Fibroblast of pulmonary artery (primary cell): ENCODE measurements at regions not wholly inside any gene's neighbourhood (a gene's known extent, or its start where the extent isn't known, plus 50 kb on each side); places are given as distances from the start of the nearest gene placed in this dataset.
"Not testable (repeated sequence)": the region's sequence is repeated elsewhere in the genome, so short reads cannot be mapped to it uniquely, and the experiment has no call there.

Source experiments
- DNase-seq: peaks from one replicate; pipeline ENCODE4 v3.0.0-alpha.2; 2010; ENCODE audit warnings: low read depth
- H3K4me3 ChIP-seq: replicated peaks from 2 replicates; pipeline ENCODE4 v1.5.1; 2011; ENCODE audit warnings: low read depth, mild to moderate bottlenecking, control low read depth, low read length, moderate library complexity
- CTCF ChIP-seq: IDR thresholded peaks from 2 replicates; pipeline ENCODE4 v1.5.1; 2011; ENCODE audit warnings: mild to moderate bottlenecking, control low read depth, low read length, inconsistent platforms; ENCODE audit errors: missing control alignments

GRCh38 chr17:30709561-30710275, 114.8 kb downstream of the CRLF3 start:
- DNase-seq, result not testable (repeated sequence)
- peak overlapping the region; percentile 74 for H3K4me3 ChIP-seq

GRCh38 chr17:30709096-30709495, 115.4 kb downstream of the CRLF3 start:
- peak; percentile 8 for DNase-seq
- H3K4me3 ChIP-seq, result peak overlapping the region; percentile 74

GRCh38 chr17:30708241-30709078, 116.0 kb downstream of the CRLF3 start:
- peak overlapping the region; percentile 74 for H3K4me3 ChIP-seq
- DNase-seq, result peak; percentile 95

GRCh38 chr17:30707724-30708240, 116.7 kb downstream of the CRLF3 start:
- H3K4me3 ChIP-seq, result peak overlapping the region; percentile 74
- peak; percentile 60 for DNase-seq

GRCh38 chr17:30706461-30707335, 117.8 kb downstream of the CRLF3 start:
- H3K4me3 ChIP-seq, DNase-seq: not testable (repeated sequence)

GRCh38 chr17:30706004-30706403, 118.5 kb downstream of the CRLF3 start:
- H3K4me3 ChIP-seq, DNase-seq: not testable (repeated sequence)

GRCh38 chr17:30701498-30701989, 122.9 kb downstream of the CRLF3 start:
- H3K4me3 ChIP-seq, result no peak overlapping the region
- no peak for TF ChIP-seq CTCF
- no peak for DNase-seq

GRCh38 chr17:30700833-30701232, 123.7 kb downstream of the CRLF3 start:
- DNase-seq, H3K4me3 ChIP-seq: not testable (repeated sequence)

GRCh38 chr17:30697619-30698460, 126.7 kb downstream of the CRLF3 start:
- peak overlapping the region; percentile 51 for H3K4me3 ChIP-seq
- peak; percentile 58 for DNase-seq
- TF ChIP-seq CTCF, result peak; percentile 57

GRCh38 chr17:30696234-30696633, 128.3 kb downstream of the CRLF3 start:
- DNase-seq, result no peak
- H3K4me3 ChIP-seq, result no peak overlapping the region
- no peak for TF ChIP-seq CTCF

GRCh38 chr17:30695265-30695811, 129.2 kb downstream of the CRLF3 start:
- DNase-seq, result peak; percentile 46
- not testable (repeated sequence) for H3K4me3 ChIP-seq
